ENCODE measurements at regions not wholly inside any gene's neighbourhood (a gene's known extent, or its start where the extent isn't known, plus 50 kb on each side); places are given as distances from the start of the nearest gene placed in this dataset.
"Not testable (repeated sequence)": the region's sequence is repeated elsewhere in the genome, so short reads cannot be mapped to it uniquely, and the experiment has no call there.

GRCh38 chr3:17823816-17824215 lies 81.4 kb upstream of the TBC1D5 start:
- no peak for TF ChIP-seq SPI1 (IDR thresholded peaks at IDR 0.05; ENCODE audit: low read depth, low read length)
- DNase-seq (ENCODE audit: insufficient read length, low spot score), result no peak
- FAIRE-seq, result no peak

- DNase-seq (ENCODE audit: insufficient read length, low spot score), result no peak
- no peak for FAIRE-seq
- no peak for TF ChIP-seq POLR2A (IDR thresholded peaks at IDR 0.05; ENCODE audit: low read depth, low read length)
- TF ChIP-seq POU2F2 (IDR thresholded peaks at IDR 0.05; ENCODE audit: low read depth, low read length), result no peak
- no peak for TF ChIP-seq PAX5 (IDR thresholded peaks at IDR 0.05; ENCODE audit: insufficient read depth, low read length, severe bottlenecking)
- no peak for TF ChIP-seq POLR2AphosphoS5 (IDR thresholded peaks at IDR 0.05; ENCODE audit: low read depth, low read length)
- no peak for TF ChIP-seq TAF1 (IDR thresholded peaks at IDR 0.05; ENCODE audit: low read depth, low read length)
- no peak for TF ChIP-seq SPI1 (IDR thresholded peaks at IDR 0.05; ENCODE audit: low read depth, low read length)
Observed at GRCh38 chr3:17823036-17823435, 80.6 kb upstream of the TBC1D5 start.

- TF ChIP-seq POLR2A (IDR thresholded peaks at IDR 0.05; ENCODE audit: low read depth, low read length) (no peak), POLR2AphosphoS5 (IDR thresholded peaks at IDR 0.05; ENCODE audit: low read depth, low read length) (no peak), TAF1 (IDR thresholded peaks at IDR 0.05; ENCODE audit: low read depth, low read length) (no peak), SPI1 (IDR thresholded peaks at IDR 0.05; ENCODE audit: low read depth, low read length) (no peak), PAX5 (IDR thresholded peaks at IDR 0.05; ENCODE audit: insufficient read depth, low read length, severe bottlenecking) (no peak), POU2F2 (IDR thresholded peaks at IDR 0.05; ENCODE audit: low read depth, low read length) (no peak)
- DNase-seq (ENCODE audit: insufficient read length, low spot score) (no peak), FAIRE-seq (no peak)
Observed at GRCh38 chr3:17820704-17821103, 78.3 kb upstream of the TBC1D5 start.

- FAIRE-seq (no peak), DNase-seq (ENCODE audit: insufficient read length, low spot score) (no peak)
- no peak for TF ChIP-seq SPI1 (IDR thresholded peaks at IDR 0.05; ENCODE audit: low read depth, low read length)
- TF ChIP-seq TAF1 (IDR thresholded peaks at IDR 0.05; ENCODE audit: low read depth, low read length), result no peak
- TF ChIP-seq POLR2AphosphoS5 (IDR thresholded peaks at IDR 0.05; ENCODE audit: low read depth, low read length), result no peak
- no peak for TF ChIP-seq PAX5 (IDR thresholded peaks at IDR 0.05; ENCODE audit: insufficient read depth, low read length, severe bottlenecking)
- no peak for TF ChIP-seq POLR2A (IDR thresholded peaks at IDR 0.05; ENCODE audit: low read depth, low read length)
- TF ChIP-seq POU2F2 (IDR thresholded peaks at IDR 0.05; ENCODE audit: low read depth, low read length), result no peak
Observed at GRCh38 chr3:17820275-17820674, 77.8 kb upstream of the TBC1D5 start.

GRCh38 chr3:17817973-17818372 lies 75.5 kb upstream of the TBC1D5 start:
- DNase-seq (ENCODE audit: insufficient read length, low spot score); FAIRE-seq: not testable (repeated sequence)

- TF ChIP-seq POLR2AphosphoS5 (IDR thresholded peaks at IDR 0.05; ENCODE audit: low read depth, low read length), result no peak
- TF ChIP-seq POU2F2 (IDR thresholded peaks at IDR 0.05; ENCODE audit: low read depth, low read length), result no peak
- no peak for TF ChIP-seq POLR2A (IDR thresholded peaks at IDR 0.05; ENCODE audit: low read depth, low read length)
- no peak for TF ChIP-seq TAF1 (IDR thresholded peaks at IDR 0.05; ENCODE audit: low read depth, low read length)
- no peak for TF ChIP-seq PAX5 (IDR thresholded peaks at IDR 0.05; ENCODE audit: insufficient read depth, low read length, severe bottlenecking)
- no peak for DNase-seq (ENCODE audit: insufficient read length, low spot score)
Observed at GRCh38 chr3:17817545-17817944, 75.1 kb upstream of the TBC1D5 start.

GRCh38 chr3:17816839-17817238 lies 74.4 kb upstream of the TBC1D5 start:
- not testable (repeated sequence) for DNase-seq (ENCODE audit: insufficient read length, low spot score); FAIRE-seq

More at GRCh38 chr3:17817545-17817944, 75.1 kb upstream of the TBC1D5 start:
- no peak for FAIRE-seq

GRCh38 chr3:17812328-17812727 lies 69.9 kb upstream of the TBC1D5 start:
- not testable (repeated sequence) for FAIRE-seq; DNase-seq (ENCODE audit: insufficient read length, low spot score)

- no peak for DNase-seq (ENCODE audit: insufficient read length, low spot score)
- no peak for FAIRE-seq
- TF ChIP-seq POU2F2 (IDR thresholded peaks at IDR 0.05; ENCODE audit: low read depth, low read length), result no peak
- no peak for TF ChIP-seq TAF1 (IDR thresholded peaks at IDR 0.05; ENCODE audit: low read depth, low read length)
- no peak for TF ChIP-seq POLR2A (IDR thresholded peaks at IDR 0.05; ENCODE audit: low read depth, low read length)
- TF ChIP-seq PAX5 (IDR thresholded peaks at IDR 0.05; ENCODE audit: insufficient read depth, low read length, severe bottlenecking), result no peak
- no peak for TF ChIP-seq POLR2AphosphoS5 (IDR thresholded peaks at IDR 0.05; ENCODE audit: low read depth, low read length)
Observed at GRCh38 chr3:17811646-17812045, 69.2 kb upstream of the TBC1D5 start.

GRCh38 chr3:17810759-17811158 lies 68.3 kb upstream of the TBC1D5 start:
- TF ChIP-seq POLR2A (IDR thresholded peaks at IDR 0.05; ENCODE audit: low read depth, low read length) (no peak), POLR2AphosphoS5 (IDR thresholded peaks at IDR 0.05; ENCODE audit: low read depth, low read length) (no peak), TAF1 (IDR thresholded peaks at IDR 0.05; ENCODE audit: low read depth, low read length) (no peak), PAX5 (IDR thresholded peaks at IDR 0.05; ENCODE audit: insufficient read depth, low read length, severe bottlenecking) (no peak), POU2F2 (IDR thresholded peaks at IDR 0.05; ENCODE audit: low read depth, low read length) (no peak), SPI1 (IDR thresholded peaks at IDR 0.05; ENCODE audit: low read depth, low read length) (no peak)
- FAIRE-seq (no peak), DNase-seq (ENCODE audit: insufficient read length, low spot score) (no peak)

GRCh38 chr3:17808994-17809393 lies 66.6 kb upstream of the TBC1D5 start:
- FAIRE-seq (no peak), DNase-seq (ENCODE audit: insufficient read length, low spot score) (no peak)
- TF ChIP-seq SPI1 (IDR thresholded peaks at IDR 0.05; ENCODE audit: low read depth, low read length) (no peak), PAX5 (IDR thresholded peaks at IDR 0.05; ENCODE audit: insufficient read depth, low read length, severe bottlenecking) (no peak), POLR2A (IDR thresholded peaks at IDR 0.05; ENCODE audit: low read depth, low read length) (no peak), POLR2AphosphoS5 (IDR thresholded peaks at IDR 0.05; ENCODE audit: low read depth, low read length) (no peak), TAF1 (IDR thresholded peaks at IDR 0.05; ENCODE audit: low read depth, low read length) (no peak), POU2F2 (IDR thresholded peaks at IDR 0.05; ENCODE audit: low read depth, low read length) (no peak)

Data from GM12891 (cell line).